ENCODE measurements at regions not wholly inside any gene's neighbourhood (a gene's known extent, or its start where the extent isn't known, plus 50 kb on each side); places are given as distances from the start of the nearest gene placed in this dataset.

DNA sequence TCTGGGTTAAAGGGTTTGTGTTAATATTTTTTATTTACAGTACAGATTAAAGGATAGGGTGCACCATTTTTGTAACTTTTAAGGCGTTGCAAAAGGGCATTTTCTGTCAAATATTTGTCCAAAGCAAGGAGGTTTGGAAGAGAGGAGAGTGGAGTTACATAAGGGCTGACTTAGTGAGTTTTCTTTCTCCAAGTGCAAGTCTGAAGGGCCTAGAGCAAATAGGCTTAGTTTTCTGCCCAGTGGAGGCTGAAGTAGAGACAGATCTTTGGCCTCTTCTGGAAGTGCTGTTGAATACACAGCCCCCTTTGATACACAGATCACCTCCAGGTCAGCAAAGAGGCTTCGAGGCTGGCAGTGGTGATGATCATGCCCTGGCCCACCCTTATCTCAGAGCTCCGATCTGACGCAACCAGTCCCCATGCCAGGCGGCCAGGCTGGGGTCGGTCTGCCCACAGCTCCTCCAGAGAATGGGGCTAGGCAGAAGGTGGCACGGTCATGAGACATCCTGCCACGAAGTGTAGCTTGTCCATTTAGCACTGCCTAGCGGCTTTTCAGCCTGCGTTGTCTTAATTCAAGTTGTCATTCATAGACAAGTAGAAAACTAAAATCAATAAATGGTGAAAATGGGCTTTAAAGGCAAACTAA lies 79.5 kb upstream of the IRX3 start:
- DNase-seq: no peak

DNA sequence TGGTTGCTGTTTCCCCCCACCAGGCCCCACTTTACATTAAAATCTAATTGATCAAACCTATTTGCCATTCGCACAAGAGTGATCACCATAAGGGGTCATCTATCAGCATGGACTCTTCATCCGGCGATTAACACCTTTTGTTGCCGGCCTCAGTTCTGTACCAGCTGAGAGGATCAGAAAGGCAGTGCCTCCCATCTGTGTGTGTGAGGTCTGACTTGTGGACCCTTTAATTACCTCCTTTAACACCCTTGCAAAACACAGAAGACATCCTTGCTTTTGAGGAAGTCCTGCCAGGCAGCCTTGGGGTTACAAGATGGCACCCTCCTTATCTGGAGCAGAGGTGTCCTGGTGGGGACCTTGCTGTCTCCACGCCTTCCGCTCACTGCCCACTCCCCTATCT lies 77.2 kb upstream of the IRX3 start:
- DNase-seq: no peak

DNA sequence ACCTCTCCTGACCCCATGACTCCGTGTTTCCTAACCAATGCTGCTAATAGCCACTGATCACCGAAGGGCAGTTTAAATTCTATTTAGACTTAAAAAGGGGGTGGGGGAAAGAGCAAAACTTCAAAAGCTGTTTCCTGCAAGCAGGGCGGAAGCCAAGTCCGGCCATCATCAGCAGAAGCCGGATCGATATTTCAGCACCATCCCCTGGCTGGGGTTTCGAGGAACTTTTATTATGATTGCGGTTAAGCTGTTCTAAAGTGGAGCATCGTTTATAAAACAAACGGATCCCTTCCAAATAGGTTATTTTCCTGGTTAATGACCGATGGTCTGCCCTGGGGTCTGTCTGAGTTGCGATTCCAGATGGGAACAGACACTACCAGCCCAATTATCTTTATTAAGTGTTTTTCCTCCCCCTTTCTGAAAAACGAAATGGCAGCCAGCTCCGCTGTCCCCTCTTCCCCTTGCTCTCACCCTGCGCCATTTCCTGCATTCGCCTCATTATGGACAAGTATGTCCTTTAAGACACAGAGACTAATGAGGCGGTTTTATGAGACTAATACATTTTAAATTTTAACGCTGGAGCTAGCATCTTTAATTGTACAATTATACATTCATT lies 76.1 kb upstream of the IRX3 start:
- no peak for DNase-seq

DNA sequence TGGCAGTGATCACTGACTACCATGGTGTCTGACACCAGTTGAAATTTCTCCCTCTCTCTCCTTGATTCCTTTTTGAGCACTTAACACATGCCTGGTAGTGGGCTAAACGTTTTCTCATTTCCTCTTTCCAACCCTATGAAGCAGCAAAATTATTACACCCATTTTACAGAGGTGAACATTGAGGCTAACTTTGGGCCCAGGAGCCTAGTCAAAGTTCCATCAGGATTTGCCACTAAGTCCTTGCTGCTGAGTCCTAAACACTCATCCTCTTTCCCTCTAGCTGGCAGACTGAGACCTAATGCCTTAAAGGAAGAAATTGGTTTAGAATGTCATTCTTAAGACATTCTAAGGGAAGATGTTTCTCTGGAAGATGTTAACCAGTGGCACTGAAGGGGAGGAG lies 74.7 kb upstream of the IRX3 start:
- DNase-seq: no peak

DNA sequence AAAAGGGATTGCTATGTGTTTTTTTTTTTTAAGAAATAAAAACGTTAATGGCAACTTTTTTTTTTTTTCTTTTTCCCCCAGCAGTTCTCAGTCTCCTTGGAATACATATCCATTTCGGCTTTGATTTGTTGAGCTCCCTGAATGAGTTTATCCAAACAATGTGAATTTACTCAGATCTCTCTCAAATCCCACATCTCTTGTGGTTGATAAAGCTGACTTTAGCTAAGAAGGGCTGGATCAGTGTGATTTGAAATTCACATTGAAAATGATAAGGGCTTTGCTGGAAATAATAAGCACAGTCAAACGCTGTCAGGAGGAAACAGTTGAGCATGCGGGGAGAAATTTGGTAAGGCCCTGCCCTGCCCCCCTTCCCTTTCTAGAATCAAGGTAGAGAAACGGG lies 74.1 kb upstream of the IRX3 start:
- no peak for DNase-seq

DNA sequence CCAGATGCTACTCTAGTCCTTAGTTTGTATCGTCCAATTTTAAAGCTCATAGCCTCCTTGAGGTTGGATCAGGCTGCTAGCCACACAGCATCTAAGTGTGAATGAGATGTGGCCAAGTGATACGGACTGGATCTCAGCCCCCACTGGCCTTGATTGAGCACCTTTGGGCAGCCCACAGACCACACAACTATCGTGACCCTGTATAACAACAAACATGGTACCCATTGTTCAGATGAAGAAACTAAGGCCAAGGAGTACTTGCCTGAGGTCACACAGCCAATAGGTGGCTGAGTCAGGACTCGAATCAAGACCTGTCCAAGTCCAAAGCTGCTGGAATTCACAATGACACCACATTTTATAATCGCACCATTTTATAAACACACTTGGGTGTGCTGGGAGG lies 73.0 kb upstream of the IRX3 start:
- DNase-seq: no peak

DNA sequence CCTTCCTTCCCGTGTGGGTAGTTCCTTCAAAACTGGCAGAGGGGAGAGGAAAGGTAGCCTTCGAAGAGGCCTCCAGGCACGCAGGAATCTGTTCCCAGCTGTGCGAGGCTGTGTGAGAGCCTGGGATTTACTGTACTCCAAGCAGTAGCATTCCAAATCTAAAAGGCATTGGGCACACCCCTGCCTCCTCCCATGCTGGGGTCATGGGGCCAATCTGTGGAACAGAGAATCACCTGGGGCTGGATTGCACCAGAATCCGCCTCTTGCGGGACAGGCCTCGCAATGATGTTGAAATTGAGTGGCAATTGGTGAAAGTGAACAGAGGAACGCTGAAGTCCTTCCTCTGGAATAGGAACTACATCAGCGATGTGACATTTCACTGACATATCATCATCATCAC lies 72.5 kb upstream of the IRX3 start:
- no peak for DNase-seq

DNA sequence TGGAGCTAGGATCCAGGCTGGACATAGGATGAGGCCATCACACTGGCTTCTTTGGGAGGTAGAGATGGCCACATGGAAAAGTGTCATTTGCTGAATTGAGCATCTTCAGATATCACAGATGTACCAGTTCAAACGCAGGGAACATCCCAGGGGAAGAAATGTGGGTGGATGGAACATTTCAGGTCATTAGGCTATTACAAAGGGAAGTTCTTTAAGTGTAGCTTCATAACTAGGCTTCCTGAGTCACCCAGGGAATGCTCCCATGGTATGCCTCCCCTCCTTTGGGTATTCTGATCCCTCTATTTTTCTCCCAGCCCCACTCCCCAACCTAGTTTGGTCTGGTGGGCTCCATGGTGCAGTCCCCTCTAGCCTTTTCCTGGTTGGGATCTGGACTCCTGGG lies 69.8 kb upstream of the IRX3 start:
- no peak for DNase-seq

DNA sequence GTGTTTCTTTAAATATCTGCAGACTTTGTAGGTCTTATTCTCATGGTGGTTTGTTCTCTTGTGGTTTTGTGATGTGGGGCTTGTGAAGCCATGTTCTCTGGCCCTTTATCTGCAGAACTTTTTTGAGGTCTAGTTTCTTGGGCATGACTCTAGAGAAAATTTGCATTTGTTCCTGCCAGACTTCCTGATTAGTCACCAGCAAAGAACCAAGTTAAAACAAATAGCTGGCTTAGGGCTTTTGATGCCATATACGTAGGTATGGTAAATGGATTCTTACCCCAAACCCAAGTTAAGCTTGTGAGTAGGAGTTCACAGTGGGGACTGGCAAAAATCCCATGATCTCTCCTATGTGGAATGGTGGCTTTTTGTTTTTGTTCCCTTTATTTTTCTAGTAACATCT lies 68.7 kb upstream of the IRX3 start:
- no peak for DNase-seq

DNA sequence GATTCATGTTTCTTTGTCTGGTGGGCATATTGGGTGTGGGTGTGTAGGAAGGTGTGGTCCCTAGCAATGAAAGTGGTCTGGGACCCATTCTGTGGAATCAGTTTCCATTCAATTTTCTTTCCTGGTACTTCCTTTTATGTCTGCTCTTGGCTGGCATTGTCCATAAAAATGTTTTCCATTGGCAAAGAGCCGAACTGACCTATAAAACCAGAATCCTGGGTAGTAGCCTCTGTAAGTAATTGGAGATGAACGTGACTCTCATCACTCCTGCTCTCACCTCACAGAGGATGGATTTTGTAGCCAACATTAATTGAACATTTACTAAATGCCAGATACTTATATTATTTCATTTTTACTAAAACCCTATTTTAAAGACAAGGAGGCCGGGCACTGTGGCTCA lies 66.5 kb upstream of the IRX3 start:
- no peak for DNase-seq

DNA sequence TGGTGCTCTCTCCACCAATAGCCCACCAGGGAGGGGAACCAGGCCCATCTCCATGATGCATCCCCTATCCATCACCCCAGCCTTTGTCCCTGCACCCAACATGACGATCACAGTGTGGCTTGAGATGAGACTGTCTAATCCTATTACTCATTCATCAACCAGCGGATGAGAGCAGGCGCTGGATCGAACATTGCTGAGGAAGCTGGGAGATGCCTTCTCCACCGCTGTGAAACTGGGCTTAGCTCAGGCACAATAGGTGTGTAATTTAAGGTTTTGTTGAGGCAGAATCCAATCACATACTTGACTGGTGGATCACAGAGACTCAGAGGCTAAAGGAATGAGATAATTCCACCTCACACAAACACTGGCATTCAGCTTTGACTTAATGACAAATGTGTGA lies 64.6 kb upstream of the IRX3 start:
- DNase-seq: no peak

DNA sequence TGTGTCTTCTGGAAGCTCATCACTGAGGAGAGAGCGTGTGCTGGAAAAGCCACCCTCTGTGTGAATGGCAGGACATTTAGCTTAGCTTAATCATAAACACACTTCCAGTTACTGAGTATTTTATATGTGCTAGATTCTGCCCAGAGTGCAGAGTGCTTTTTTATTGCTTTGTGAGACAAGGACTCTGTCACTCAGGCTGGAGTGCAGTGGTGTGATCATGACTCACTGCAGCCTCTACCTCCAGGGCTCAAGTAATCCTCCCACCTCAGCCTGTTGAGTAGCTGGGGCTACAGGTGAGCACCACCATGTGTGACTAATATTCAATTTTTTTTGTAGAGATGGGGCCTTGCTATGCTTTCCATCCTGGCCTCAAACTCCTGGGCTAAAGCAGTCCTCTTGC lies 61.4 kb upstream of the IRX3 start:
- DNase-seq: no peak

DNA sequence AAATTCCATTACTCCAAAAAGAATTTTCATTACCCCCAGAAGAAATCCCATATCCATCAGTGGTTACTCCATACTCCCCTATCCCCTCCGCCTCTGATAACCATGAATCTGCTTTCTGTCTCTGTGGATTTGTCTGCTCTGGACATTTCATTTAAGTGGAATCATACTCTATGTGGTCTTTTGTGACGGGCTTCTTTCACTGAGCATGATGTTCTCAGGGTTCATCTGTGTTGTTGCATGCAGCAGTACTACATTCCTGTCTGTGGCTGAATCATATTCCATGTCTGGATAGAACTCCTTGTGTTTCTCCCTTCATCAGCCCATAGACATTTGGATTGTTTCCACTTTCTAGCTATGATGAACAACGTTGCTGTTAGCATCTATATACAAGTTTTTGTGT lies 59.5 kb upstream of the IRX3 start:
- no peak for DNase-seq

DNA sequence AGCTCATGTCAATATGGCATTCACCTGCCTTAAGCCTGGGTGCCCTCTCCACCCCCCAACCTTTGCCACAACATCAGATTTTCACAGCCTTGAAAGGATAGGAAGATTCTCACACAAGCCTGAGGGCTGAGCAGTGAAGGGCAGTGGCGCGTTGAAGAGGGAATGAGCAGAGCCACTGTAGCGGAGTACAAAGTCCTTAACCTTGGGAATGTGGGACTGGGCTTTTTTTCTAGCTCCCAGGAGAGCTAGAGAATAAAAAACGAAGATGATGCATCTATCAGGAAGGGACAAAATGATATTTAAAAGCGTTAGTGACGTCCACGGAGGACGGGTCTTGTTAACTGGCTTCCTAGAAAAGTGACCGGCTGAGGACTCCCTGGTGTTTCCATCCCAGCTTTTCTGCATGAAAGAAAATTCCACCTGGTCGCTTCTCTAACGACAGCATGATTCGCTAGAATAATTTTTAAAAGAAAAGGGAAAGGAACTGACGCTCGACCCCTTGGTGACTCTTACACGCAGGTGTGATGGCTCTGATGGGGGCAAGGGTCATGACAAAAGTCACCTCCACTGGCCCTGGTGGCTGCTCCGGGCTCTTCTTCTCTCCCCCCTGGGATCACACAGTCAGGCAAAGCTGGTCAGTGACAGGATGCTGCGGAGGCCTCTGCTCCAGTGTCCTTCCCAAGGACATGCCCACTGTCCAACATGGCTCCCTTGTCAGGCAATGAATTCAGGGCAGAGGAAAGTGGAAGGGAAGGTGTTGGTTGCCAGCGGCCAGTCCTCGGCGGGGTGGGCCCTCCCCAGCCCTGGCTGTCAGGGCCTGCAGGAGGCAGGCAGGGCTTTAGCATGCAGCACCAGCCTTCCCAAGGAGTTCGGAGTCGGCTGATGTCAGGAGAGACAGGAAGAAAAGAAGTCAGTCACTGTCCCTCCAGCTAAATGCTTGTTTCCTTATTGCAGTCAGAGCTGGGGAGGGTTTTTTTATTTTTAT lies 58.4 kb upstream of the IRX3 start:
- no peak for DNase-seq

DNA sequence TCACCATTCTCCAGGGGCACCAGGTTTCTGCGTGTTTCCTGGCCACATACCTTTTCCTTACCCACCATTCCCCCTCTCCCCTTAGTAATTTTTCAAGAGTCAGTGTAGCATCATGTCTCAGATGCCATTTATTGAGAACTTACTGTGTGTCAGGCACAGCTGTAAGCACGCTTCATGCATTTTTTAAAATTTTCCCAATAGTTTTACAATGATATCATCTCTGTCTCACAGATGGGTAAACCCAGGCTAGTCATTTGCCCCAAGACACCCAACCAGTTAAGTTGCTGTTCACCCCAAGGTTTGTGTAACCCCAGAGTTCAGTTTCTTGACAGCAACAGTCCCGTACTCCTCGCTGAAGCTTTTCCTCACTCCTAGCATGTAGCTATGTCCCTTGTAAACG lies 56.4 kb upstream of the IRX3 start:
- DNase-seq: no peak

DNA sequence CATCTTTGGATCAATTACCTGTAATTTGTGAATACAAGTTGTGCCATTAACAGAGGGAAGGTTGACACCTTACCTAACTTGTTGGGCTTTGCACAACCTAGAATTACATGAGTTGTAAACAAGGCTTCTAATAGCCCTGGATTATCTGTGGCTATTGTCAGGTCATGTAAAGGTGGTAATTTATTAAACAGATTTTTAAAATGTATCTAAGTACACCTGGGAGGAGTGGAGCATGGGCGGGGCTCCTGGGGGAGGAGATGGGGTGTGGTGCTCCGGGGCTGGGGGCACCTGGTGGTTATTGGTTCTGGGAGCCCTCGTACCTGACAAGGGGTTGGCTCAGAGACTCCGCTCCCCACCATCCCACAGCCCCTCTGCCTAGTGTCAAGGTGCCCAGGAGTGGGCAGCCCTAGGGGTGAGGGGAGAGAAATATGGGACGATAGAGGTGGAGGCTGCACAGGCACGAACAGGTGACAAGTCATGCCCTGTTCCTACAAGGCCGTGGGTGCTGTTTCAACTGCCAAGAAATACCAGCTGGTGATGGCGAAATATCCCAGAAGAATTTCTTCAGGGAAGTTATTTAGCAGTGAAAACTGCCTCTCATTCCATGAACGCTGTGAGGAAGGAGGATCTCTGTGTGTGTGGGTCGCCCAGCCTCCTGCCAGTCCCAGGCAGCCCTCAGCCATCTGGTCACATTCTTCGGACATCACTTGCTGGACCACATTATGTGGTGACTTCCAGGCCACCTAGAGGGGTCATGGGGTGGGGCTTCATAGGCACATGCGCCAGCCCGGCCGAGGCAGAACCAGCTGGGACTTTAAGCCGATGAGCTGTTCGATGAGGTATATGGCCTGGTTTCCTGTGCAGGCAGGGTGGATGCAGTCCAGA lies 55.5 kb upstream of the IRX3 start:
- DNase-seq: no peak

DNA sequence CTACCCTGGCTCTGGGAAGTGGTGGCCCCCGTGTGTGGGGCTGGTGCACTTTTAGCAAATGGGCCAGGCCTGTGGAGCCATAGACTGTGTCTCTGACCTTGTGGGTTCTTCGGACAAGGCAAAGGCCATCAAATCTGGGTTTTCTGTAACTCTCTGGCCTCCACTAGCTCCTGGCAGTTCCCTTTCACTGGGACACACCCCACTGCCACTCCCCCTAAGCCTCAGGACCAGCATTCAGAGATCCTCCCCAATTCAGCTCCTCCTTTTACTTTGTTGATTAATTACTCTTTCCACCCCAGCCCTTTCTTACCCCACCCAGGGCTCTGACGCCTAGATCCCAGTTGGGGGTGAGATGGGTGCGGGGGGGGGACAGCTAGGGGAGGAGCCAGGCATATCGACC lies 53.9 kb upstream of the IRX3 start:
- DNase-seq: no peak

DNA sequence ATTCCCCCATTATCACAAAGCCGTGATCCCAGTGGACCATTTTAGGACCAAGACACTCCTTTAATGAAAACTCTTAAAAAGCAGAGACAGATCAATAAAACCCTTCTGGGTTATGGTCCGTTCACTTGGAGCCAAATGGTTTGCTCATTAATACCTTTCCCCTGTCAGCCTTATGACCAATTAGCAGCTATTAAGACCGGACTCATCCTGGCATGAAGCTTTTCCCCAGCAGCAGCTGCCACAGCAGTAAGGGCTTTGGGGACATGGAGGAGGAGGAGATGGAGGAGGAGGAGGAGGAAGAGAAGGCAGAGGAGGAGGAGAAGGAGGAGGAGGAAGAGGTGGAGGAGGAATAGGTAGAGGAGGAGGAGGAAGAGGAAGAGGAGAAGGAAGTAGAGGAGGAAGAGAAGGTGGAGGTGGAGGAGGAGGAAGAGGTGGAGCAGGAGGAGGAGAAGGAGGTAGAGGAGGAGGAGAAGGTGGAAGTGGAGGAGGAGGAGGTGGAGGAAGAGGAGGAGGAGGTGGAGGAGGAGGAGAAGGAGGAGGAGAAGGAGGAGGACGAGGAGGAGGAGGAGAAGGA lies 50.1 kb upstream of the IRX3 start:
- no peak for DNase-seq

Measured in muscle of arm (tissue), 1 donor.